Left ventricle myocardium inferior (tissue), 1 donor: ENCODE measurements at regions not wholly inside any gene's neighbourhood (a gene's known extent, or its start where the extent isn't known, plus 50 kb on each side); places are given as distances from the start of the nearest gene placed in this dataset.

Experiments used
- DNase-seq: peaks from one replicate; pipeline ENCODE4 v3.0.0-alpha.2; 2020
- H3K27ac ChIP-seq: fragments of 200-600 bp; replicated peaks from 2 replicates; pipeline ENCODE4 v1.8.0; 2021
- H3K27me3 ChIP-seq: fragments of 200-600 bp; 2 replicates; pipeline ENCODE4 v1.8.0; 2021; ENCODE audit warnings: low read depth
- H3K36me3 ChIP-seq: fragments of 200-600 bp; 2 replicates; pipeline ENCODE4 v1.8.0; 2021
- H3K4me1 ChIP-seq: fragments of 200-600 bp; 2 replicates; pipeline ENCODE4 v1.8.0; 2021
- H3K4me3 ChIP-seq: fragments of 200-600 bp; 2 replicates; pipeline ENCODE4 v1.8.0; 2021; ENCODE audit warnings: mild to moderate bottlenecking, moderate library complexity
- H3K9me3 ChIP-seq: fragments of 200-600 bp; replicated peaks from 2 replicates; pipeline ENCODE4 v1.8.0; 2021
- CTCF ChIP-seq: fragments of 200-600 bp; IDR thresholded peaks from 2 replicates; pipeline ENCODE4 v1.8.0; 2021; ENCODE audit warnings: antibody characterized with exemption, mild to moderate bottlenecking, borderline replicate concordance
- intact Hi-C: fragments of 100-400 bp; cut with micrococcal nuclease; formaldehyde crosslinking; loops from one replicate; pipeline ENCODE4 v1.11.0; 2022
- donor health status: DM: no; HTN: yes; CAD: no; lungs with severe emphysema.

GRCh38 chr2:2876331-2877221 is 501.0 kb downstream of the EIPR1 start:
- H3K9me3 ChIP-seq, result peaks cover 16% of the 10 kb centered on the region
- DNase-seq, result no peak
- H3K27me3 ChIP-seq, result peaks cover 7% of the 10 kb centered on the region
- intact Hi-C loops, result no loop called here
- no peak overlapping the region for H3K27ac ChIP-seq
- no peaks in the 10 kb centered on the region for H3K4me1 ChIP-seq
- TF ChIP-seq CTCF, result no peak
- H3K36me3 ChIP-seq, result no peaks in the 10 kb centered on the region
- no peak overlapping the region for H3K4me3 ChIP-seq

- Histone ChIP-seq H3K27ac (no peak overlapping the region), H3K36me3 (no peaks in the 10 kb centered on the region), H3K4me1 (no peaks in the 10 kb centered on the region), H3K9me3 (peaks cover 16% of the 10 kb centered on the region), H3K27me3 (peaks cover 7% of the 10 kb centered on the region), H3K4me3 (no peak overlapping the region)
- DNase-seq, result no peak
- TF ChIP-seq CTCF, result no peak
- intact Hi-C loops, result no loop called here
These were observed 501.8 kb downstream of the EIPR1 start for GRCh38 chr2:2875831-2876230.

GRCh38 chr2:2875296-2875695 is 502.3 kb downstream of the EIPR1 start:
- H3K36me3 ChIP-seq, result no peaks in the 10 kb centered on the region
- H3K27me3 ChIP-seq, result peaks cover 7% of the 10 kb centered on the region
- peaks cover 16% of the 10 kb centered on the region for H3K9me3 ChIP-seq
- no peak for TF ChIP-seq CTCF
- intact Hi-C loops, result no loop called here
- no peak overlapping the region for H3K4me3 ChIP-seq
- no peak overlapping the region for H3K27ac ChIP-seq
- no peaks in the 10 kb centered on the region for H3K4me1 ChIP-seq
- no peak for DNase-seq

- intact Hi-C loops, result no loop called here
- no peak overlapping the region for H3K27ac ChIP-seq
- peaks cover 16% of the 10 kb centered on the region for H3K9me3 ChIP-seq
- no peak for DNase-seq
- no peaks in the 10 kb centered on the region for H3K36me3 ChIP-seq
- peaks cover 7% of the 10 kb centered on the region for H3K27me3 ChIP-seq
- H3K4me1 ChIP-seq, result no peaks in the 10 kb centered on the region
- no peak overlapping the region for H3K4me3 ChIP-seq
- TF ChIP-seq CTCF, result no peak
These were observed 502.8 kb downstream of the EIPR1 start for GRCh38 chr2:2874805-2875204.

GRCh38 chr2:2874341-2874740 is 503.3 kb downstream of the EIPR1 start:
- no peak for TF ChIP-seq CTCF
- DNase-seq, result no peak
- no peak overlapping the region for H3K4me3 ChIP-seq
- H3K4me1 ChIP-seq, result no peaks in the 10 kb centered on the region
- H3K9me3 ChIP-seq, result peaks cover 16% of the 10 kb centered on the region
- H3K36me3 ChIP-seq, result no peaks in the 10 kb centered on the region
- no peak overlapping the region for H3K27ac ChIP-seq
- intact Hi-C loops, result no loop called here
- peaks cover 7% of the 10 kb centered on the region for H3K27me3 ChIP-seq
